Activated CD8-positive, alpha-beta memory T cell treated with anti-CD3 and anti-CD28 coated beads, Interleukin-2, amount 50 U/mL, for 4 hours (primary cell): ENCODE measurements at regions not wholly inside any gene's neighbourhood (a gene's known extent, or its start where the extent isn't known, plus 50 kb on each side); places are given as distances from the start of the nearest gene placed in this dataset.

Source experiments
- DNase-seq: peaks from one replicate; pipeline ENCODE4 v3.0.0-alpha.2; 2020

- no peak for DNase-seq
Observed at GRCh38 chr22:26897384-26897783, 240.0 kb downstream of the MIAT start.

DNA sequence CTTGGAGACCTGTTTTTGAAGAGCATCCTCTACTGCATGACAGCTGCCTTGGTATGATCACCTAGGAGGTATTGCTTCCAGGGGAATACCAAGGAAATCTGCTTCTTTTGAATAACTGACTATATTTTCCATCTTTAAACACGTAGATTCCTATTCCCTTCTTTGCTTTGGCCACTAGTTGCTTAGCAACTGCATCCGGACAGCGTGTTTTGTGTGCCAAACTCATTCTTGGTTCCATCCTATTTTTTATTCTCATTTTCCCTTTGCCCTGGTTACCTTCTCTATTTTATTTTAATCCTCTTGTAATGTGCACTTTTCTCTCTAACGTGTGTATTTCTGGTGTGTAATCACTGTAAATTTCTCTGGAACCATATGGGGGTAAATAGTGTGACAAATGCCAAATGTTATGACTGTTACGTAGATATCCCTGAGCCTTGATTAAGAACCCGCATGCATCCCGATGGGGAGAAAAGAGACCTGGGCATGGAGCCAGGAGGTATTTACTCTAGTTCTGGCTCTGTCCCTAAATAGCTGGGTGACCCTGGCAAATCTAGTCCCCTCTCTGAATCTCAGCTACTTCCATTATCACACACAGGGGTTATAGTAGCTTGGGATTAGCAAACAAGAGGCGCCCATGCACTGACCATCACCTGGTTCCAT lies 241.7 kb downstream of the MIAT start:
- no peak for DNase-seq

GRCh38 chr22:26900787-26901186 lies 243.4 kb downstream of the MIAT start:
- DNase-seq: no peak

DNA sequence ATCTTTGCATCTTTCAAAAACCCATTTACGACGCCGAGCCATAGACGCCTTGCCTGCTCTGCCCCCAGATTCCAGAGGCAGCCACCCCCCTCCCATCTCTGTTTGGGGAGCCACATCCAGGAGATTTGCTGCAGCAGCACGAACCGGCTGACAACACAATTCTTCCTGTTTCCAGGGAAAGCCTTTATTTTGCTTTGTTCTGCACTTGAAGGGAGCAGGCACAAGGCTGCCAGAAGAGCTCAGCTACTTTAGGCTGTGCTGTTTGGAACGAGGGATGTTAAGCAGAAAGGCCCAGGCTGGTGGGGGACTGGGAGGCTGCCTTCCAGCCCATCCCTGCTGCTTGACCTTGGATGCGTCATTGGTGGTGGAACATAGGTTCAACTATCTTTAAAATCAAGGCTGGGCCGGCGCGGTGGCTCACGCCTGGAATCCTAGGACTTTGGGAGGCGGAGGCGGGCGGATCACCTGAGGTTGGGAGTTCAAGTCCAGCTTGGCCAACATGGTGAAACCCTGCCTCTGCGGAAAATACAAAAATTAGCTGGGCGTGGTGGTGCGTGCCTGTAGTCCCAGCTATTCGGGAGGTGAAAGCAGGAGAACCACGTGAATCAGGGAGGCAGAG lies 243.9 kb downstream of the MIAT start:
- DNase-seq: no peak

DNA sequence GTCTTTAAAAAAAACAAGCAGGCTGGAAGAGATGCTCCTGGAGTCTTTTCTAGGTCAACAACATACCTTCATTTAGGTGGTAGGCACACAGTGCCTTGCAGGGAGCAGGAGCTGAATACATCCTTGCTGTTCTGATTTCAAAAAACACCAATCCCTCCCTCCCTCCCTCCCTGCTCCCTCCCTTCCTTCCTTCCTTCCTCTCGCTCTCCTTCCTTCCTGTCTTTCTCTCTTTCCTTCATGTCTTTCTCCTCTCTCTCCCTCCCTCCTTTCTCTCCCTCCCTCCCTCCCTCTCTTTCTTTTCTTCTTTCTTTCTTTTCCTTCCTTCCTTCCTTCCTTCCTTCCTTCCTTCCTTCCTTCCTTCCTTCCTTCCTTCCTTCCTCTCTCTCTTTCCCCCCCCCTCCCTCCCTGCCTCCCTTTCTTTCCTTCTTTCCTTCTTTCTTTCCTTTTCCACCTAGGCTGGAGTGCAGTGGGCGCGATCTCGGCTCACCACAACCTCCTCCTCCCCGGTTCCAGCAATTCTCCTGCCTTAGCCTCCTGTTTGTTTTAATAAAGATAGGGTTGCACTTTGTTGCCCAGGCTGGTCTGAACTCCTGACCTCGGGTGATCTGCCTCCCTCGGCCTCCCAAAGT lies 245.1 kb downstream of the MIAT start:
- no peak for DNase-seq

- no peak for DNase-seq
Observed at GRCh38 chr22:26903030-26903856, 245.9 kb downstream of the MIAT start.

DNA sequence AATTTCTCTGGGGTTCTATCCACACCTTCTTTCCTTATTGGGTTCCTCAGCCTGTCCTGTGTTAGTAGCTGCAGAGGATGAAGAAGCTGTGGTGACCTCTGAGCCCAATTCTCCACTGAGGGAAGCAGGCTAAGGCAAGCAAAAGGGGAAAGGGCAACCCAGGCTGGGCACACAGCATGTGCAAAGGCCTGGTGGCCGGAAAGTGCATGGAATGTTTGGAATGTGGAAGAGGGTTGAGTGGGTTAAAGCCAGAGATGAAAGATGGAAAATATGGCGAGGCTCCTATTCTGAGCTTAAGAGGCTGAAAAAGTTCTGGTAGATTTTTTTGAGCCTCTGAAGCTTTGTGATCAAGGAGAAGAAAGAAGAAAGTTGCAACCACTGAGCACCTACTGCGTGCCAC lies 247.1 kb downstream of the MIAT start:
- DNase-seq: no peak

DNA sequence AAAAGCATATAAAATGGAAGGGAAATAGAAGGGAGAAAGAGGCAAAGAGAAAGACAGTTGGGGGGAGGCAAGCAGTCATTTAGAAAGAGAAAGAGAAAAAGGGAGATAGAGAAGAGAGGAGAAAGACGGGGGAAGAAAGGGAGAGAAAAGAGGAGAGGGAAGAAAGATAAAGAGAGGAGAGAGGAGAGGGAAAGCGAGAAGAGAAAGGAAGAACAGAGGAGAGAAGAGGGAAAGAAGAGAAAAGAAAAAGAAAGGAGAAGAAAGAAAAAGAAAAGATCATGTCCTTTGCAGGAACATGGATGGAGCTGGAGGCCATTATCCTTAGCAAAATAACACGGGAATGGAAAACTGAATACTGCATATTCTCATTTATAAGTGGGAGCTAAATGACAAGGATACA lies 247.7 kb downstream of the MIAT start:
- no peak for DNase-seq

DNA sequence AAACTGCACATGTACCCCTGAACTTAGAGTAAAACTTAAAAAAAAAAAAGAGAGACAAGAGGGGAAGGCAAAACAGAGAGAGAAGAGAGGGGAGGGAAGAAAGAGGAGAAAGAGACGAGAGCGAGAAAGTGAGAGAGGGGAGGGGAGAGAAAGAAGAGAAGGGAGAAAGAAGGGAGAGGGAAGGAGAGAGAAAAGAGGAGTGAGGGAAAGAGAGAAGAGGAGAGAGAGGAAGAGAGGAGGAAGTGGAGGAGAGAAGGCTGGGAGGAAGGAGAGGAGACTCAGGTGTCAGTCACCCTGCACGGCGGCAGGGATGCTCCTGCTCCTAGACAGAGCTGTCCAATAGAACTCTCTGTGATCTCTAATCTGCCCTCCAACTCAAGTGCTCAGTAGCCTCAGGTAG lies 248.3 kb downstream of the MIAT start:
- no peak for DNase-seq

DNA sequence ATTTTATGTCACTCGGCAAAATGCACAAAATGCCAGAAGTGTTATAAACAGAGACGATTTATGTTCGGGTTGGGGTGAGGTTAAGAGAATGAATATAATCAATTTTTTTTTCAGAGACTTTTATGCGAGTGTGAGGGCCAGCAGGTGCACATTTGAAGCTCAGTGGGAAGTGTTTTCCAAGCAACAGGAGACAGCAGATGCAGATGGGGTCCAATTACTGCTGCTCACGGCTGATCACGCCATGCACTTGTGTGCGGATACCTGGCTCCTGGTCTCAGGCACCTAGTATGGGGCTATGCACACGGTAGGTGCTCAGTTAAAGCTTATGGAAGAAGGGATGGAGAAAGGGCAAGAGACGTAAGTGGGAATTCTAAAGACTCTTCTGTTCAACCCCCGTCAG lies 249.1 kb downstream of the MIAT start:
- no peak for DNase-seq

GRCh38 chr22:26907366-26907765 lies 250.0 kb downstream of the MIAT start:
- no peak for DNase-seq

GRCh38 chr22:26910845-26911244 lies 253.5 kb downstream of the MIAT start:
- DNase-seq: no peak

DNA sequence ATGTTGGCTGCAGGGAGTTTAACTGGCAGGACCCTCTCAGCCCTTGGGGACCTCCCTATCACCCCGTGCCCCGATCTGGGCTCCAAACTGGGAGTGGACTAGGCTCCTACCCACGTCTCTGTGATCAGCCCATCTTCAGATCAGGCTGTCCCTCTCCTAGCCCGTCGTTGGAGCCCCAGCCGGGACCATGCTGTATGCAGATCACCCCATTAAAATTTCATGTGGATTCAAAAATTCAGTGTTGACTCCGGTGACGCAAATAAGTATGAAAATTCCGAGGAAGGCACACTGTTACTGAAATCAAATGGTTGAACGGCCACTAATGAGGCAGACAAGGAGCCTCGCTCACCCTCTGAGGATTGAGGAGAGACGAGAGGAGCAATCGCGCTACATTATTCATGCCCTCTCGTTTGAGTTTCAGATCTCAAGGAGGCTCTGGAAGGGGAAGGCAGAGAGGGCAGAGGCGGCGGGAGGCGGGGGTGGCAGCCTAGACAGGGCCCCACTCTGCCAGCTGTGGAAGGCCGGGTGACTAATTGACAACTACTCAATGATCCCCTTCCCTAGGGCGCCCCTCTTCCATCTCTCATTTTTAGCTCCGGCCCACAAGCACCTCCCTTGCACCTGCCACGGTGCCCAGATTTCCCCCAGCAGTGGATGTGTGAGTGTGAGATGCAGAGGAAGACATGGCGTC lies 255.4 kb downstream of the MIAT start:
- DNase-seq: no peak

DNA sequence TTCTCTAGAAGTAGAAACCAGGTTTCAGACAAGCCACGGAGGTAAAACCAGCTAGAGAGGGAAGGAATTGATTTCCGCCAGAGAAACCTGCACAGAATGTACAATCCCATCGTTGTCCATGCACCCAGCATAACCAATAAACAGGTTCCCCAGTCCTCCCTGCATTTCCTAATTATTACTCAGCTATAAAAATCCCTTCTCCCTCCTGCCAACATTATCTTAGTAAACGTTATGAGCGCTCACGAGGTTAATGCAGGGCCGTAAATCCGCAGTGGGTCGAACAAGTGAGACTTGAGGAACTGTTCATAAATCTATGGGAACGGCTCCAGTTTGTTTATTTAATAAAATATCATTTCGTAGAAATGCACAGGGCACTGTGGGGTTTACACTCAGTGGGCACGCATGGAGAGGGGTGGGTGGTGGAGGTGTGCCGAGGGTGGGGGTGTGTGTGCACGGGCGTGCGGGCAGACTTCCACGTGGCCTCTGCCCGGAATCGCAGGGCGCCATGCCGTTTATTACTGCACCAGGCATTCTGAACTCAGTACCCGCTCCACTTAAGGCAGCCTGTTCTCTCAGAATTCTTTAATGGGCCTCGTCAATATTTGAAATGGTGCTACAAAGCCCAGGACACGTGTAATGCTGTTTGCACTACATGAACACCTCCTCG lies 257.3 kb downstream of the MIAT start:
- no peak for DNase-seq

- no peak for DNase-seq
Observed at GRCh38 chr22:26916236-26916635, 258.8 kb downstream of the MIAT start.

DNA sequence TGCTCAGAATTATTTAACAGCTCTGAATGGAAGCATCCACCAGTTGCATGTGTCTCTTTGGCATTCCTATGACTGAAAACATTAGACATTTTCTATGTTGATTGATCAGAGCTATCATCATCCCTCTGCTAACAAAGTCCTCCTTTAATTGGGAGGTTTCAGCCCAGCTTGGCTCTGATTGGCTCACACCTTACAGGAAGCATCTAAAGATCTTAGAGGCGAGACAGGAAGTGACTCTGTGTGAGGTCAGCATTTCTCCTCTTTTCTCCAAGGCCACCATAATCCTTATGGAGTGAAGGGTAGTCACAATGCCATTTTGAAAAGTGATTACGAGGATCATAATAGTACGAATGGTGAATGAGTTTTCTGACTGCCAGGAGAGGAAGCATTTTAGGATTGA lies 260.8 kb downstream of the MIAT start:
- no peak for DNase-seq

GRCh38 chr22:26921726-26922125 lies 264.3 kb downstream of the MIAT start:
- no peak for DNase-seq

- DNase-seq: no peak
Observed at GRCh38 chr22:26922806-26923205, 265.4 kb downstream of the MIAT start.

GRCh38 chr22:26923531-26923930 lies 266.1 kb downstream of the MIAT start:
- DNase-seq: no peak

DNA sequence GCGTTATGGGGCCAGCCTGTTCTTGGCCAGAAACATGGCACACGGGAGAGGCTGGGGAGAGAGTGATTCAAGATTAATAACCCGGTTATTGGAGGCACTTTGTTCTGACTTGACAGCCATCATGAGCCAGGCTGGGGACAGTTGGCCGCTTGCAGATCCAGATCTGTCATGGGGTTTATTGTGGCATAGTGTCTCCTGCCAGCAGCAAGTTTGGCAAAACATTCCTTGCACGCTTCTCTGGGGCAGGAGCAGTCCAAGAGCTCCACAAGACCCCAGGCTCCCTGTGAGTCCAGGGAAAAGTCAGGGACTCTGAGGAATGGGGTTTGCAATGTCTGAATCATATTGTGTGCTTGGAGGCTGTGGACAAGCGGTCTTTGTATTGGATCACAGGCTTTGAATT lies 270.4 kb downstream of the MIAT start:
- DNase-seq: no peak

GRCh38 chr22:26931471-26931870 lies 274.1 kb downstream of the MIAT start:
- DNase-seq: no peak

- no peak for DNase-seq
Observed at GRCh38 chr22:26933105-26933590, 275.8 kb downstream of the MIAT start.
